ENCODE measurements at regions not wholly inside any gene's neighbourhood (a gene's known extent, or its start where the extent isn't known, plus 50 kb on each side); places are given as distances from the start of the nearest gene placed in this dataset.

DNA sequence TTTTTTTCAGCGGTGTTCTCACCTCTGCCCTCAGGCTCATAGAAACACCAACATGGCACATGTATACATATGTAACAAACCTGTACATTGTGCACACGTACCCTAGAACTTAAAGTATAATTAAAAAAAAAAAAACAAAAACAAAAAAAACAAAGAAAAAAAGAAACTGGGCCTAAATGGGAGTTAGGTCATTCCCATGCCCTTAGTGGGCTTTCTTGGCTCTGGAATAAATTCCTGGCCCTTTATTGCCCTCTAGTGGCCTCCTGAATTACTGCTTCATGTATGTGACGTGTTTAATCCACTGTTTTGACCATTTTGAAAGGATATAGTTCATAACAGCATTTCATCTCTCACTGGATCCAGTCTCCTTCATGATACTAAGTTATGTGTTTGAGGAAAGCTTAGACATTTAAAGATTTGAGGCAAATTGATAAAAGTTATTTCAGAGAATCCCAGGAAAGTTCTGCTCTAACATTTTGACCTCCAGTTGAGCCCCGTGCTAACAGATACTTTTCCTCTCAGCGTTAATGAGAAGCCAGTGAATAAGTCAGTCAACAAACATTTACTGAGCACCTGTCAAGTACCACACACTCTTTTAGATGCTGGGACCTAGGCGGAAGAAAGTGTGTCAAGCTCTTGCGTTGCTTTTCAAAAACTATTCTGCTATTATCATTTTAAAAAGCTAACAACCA lies 54.7 kb upstream of the SYPL1 start:
- DNase-seq (ENCODE audit: low read depth, low spot score), result peak; percentile 28

DNA sequence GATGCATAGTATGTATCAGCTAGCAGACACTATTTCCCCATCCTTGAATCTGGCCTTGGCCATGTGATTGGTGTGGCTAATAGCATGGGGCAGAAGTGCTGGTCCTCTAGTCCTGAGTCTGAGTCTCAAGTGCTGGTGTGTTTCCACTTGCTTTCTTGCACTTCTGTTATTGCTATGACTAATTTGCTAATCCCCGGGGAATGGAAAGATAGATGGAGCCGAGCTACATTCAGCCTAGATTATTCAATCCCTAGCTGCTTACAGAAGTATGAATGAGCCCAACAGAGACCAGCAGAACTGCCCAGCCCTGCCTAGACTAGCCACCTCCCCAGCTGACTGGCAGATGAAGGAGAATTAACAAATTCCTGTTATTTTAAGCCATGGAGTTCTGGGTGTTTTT lies 53.2 kb upstream of the SYPL1 start:
- no peak for DNase-seq (ENCODE audit: low read depth, low spot score)

DNA sequence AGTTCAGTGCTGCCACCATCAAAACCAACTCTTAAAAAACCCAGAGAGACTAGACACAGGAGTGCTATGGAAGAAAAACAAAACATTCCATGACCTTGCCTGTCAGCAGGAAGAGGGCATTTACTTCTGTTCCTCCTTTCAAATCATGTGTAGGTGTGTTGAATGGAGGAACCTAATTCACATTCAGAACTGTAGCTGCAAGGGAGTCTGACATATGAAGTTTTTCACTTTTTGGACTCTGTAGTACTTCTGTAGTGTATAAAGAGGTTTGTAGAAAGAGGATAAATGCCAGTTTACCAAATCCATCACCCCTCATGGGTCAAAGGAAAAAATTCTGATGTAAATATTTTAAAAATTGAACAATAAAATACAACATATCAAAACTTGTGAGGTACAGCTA lies 51.1 kb upstream of the SYPL1 start:
- no peak for DNase-seq (ENCODE audit: low read depth, low spot score)

Measured in iPS DF 19.7 (cell line).